Endothelial cell of umbilical vein (primary cell): ENCODE measurements at regions not wholly inside any gene's neighbourhood (a gene's known extent, or its start where the extent isn't known, plus 50 kb on each side); places are given as distances from the start of the nearest gene placed in this dataset.

Experiments
- BruUV-seq: library from RNA; stranded (reverse); fragments of 400-500 nt; replicated peaks from 2 replicates; lab custom pipeline; 2021; lab: Mats Ljungman, UMichigan
- CTCF ChIA-PET: fragments of 300-600, 350-600 bp; sonication (Branson Sonifier 250); formaldehyde crosslinking; loops from one replicate; lab custom pipeline; 2021; ENCODE audit warnings: antibody characterized with exemption, inconsistent platforms; lab: Charles Lee
- POLR2A ChIA-PET: fragments of 300-600, 350-600 bp; sonication (Branson Sonifier 250); formaldehyde crosslinking; loops from one replicate; lab custom pipeline; 2021; ENCODE audit warnings: antibody characterized with exemption, inconsistent platforms; lab: Charles Lee
- DNase-seq: peaks from one replicate; pipeline ENCODE4 v3.0.0-alpha.2; 2011; ENCODE audit warnings: low read depth, low spot score
- FAIRE-seq: peaks from 2 replicates; lab custom pipeline; 2011; peaks lifted over from hg19 to GRCh38; lab: Jason Lieb, UNC
- H2AFZ ChIP-seq: 2 replicates; pipeline ENCODE4 v1.6.0; 2012; ENCODE audit warnings: low read depth, low read length, control low read depth, inconsistent platforms
- H3K27ac ChIP-seq: 2 replicates; pipeline ENCODE4 v1.5.1; 2011; ENCODE audit warnings: low read depth, mild to moderate bottlenecking, control low read depth, low read length, moderate library complexity; ENCODE audit not compliant: insufficient read depth
- H3K27me3 ChIP-seq, 2 experiments: 2 replicates each; pipeline versions ENCODE4 v1.6.0 to v1.6.1; 2011; ENCODE audit warnings: low read length in 2 of 2, mixed read lengths in 1 of 2; ENCODE audit not compliant: control insufficient read depth in 2 of 2, insufficient read depth in 2 of 2
- H3K36me3 ChIP-seq, 2 experiments: 2 replicates in 1 of 2; 3 replicates in 1 of 2; pipeline ENCODE4 v1.5.1; 2011; ENCODE audit warnings: low read length in 2 of 2, mild to moderate bottlenecking in 1 of 2, moderate library complexity in 1 of 2; ENCODE audit not compliant: control insufficient read depth in 2 of 2, insufficient read depth in 2 of 2; ENCODE audit errors: extremely low read depth in 1 of 2
- H3K4me1 ChIP-seq: 3 replicates; pipeline ENCODE4 v1.5.1; 2011; ENCODE audit warnings: mild to moderate bottlenecking, low read length; ENCODE audit not compliant: control insufficient read depth, insufficient read depth; ENCODE audit errors: extremely low read depth
- H3K4me2 ChIP-seq: 2 replicates; pipeline ENCODE4 v1.6.1; 2011; ENCODE audit warnings: low read length, control low read depth, mixed read lengths; ENCODE audit not compliant: insufficient read depth
- H3K4me3 ChIP-seq, 3 experiments: fragments of 200-600 bp in 1 of 3; sonication (generic), shearing (Covaris generic) in 1 of 3; replicated peaks in 1 of 3; 2 replicates each; pipeline ENCODE4 v1.5.1; 2011 to 2016; ENCODE audit warnings: control low read depth in 3 of 3, low read length in 3 of 3, mild to moderate bottlenecking in 2 of 3, inconsistent platforms in 1 of 3, low read depth in 1 of 3, moderate library complexity in 1 of 3; ENCODE audit not compliant: insufficient read depth in 1 of 3
- H3K79me2 ChIP-seq: 2 replicates; pipeline ENCODE4 v1.6.0; 2012; ENCODE audit warnings: low read length, inconsistent platforms; ENCODE audit not compliant: control insufficient read depth, insufficient read depth
- H3K9ac ChIP-seq: replicated peaks from 2 replicates; pipeline ENCODE3; 2011; ENCODE audit warnings: low read length, control low read depth; ENCODE audit not compliant: insufficient read depth; ENCODE audit errors: extremely low read depth
- H3K9me1 ChIP-seq: replicated peaks from 3 replicates; pipeline ENCODE4 v1.6.0; 2011; ENCODE audit warnings: mild to moderate bottlenecking, low read length; ENCODE audit not compliant: control insufficient read depth, insufficient read depth; ENCODE audit errors: extremely low read depth
- H3K9me3 ChIP-seq: replicated peaks from 2 replicates; pipeline ENCODE4 v1.5.1; 2012; ENCODE audit warnings: low read length, inconsistent platforms; ENCODE audit not compliant: control insufficient read depth, insufficient read depth
- H4K20me1 ChIP-seq: replicated peaks from 2 replicates; pipeline ENCODE3; 2011; ENCODE audit warnings: mild to moderate bottlenecking, low read length; ENCODE audit not compliant: control insufficient read depth, insufficient read depth; ENCODE audit errors: extremely low read depth
- EZH2 ChIP-seq: IDR thresholded peaks from 2 replicates; pipeline ENCODE4 v1.6.1; 2012; ENCODE audit warnings: borderline replicate concordance, low read depth, mild to moderate bottlenecking, moderate library complexity, low read length, inconsistent platforms; ENCODE audit not compliant: severe bottlenecking
- FOS ChIP-seq: IDR thresholded peaks from 2 replicates; pipeline ENCODE4 v1.6.1; 2011; ENCODE audit warnings: mild to moderate bottlenecking, low read length, moderate library complexity, borderline replicate concordance; ENCODE audit not compliant: insufficient read depth
- GATA2 ChIP-seq: IDR thresholded peaks from 2 replicates; pipeline ENCODE4 v1.7.0; 2011; ENCODE audit warnings: low read depth, mild to moderate bottlenecking, moderate library complexity, mixed read lengths, low read length; ENCODE audit not compliant: insufficient read length, insufficient read depth
- JUN ChIP-seq: IDR thresholded peaks from 2 replicates; pipeline ENCODE4 v1.6.1; 2011; ENCODE audit warnings: borderline replicate concordance, low read depth; ENCODE audit not compliant: insufficient read length, insufficient read depth
- MAX ChIP-seq: IDR thresholded peaks from 2 replicates; pipeline ENCODE4 v1.6.1; 2011; ENCODE audit not compliant: insufficient read depth, insufficient read length
- MYC ChIP-seq: IDR thresholded peaks from one replicate; pipeline ENCODE4 v1.6.1; 2011; ENCODE audit warnings: mild to moderate bottlenecking, low read depth, low read length
- POLR2A ChIP-seq: IDR thresholded peaks from 2 replicates; pipeline ENCODE4 v1.6.1; 2012; ENCODE audit warnings: low read depth, mild to moderate bottlenecking, control low read depth, low read length
- POLR2AphosphoS5 ChIP-seq: IDR thresholded peaks from 2 replicates; pipeline ENCODE4 v1.6.1; 2012; ENCODE audit warnings: low read depth, mild to moderate bottlenecking, control low read depth, low read length, moderate library complexity; ENCODE audit not compliant: insufficient read depth
- dilution Hi-C: fragments of 300-500 bp; cut with MboI; formaldehyde crosslinking; loops from one replicate; pipeline ENCODE4 v1.15.0; 2019; ENCODE audit warnings: low sequenced_read_pairs; ENCODE audit not compliant: extremely low pct_ligation_motif_present
- intact Hi-C: fragments of 100-400 bp; cut with micrococcal nuclease; formaldehyde crosslinking; loops from one replicate; pipeline ENCODE4 v1.10.0; 2022
- TF ChIP-seq, protein P1 (sequence below), 2 donors: IDR thresholded peaks; 1 replicate in 1 of 2; 2 replicates in 1 of 2; pipeline ENCODE4 v1.5.1; 2011; ENCODE audit warnings: low read length in 2 of 2, mild to moderate bottlenecking in 2 of 2, moderate library complexity in 2 of 2, control low read depth in 1 of 2, inconsistent platforms in 1 of 2, low read depth in 1 of 2; ENCODE audit not compliant: insufficient read depth in 1 of 2; ENCODE audit errors: extremely low read depth in 1 of 2

DNA sequence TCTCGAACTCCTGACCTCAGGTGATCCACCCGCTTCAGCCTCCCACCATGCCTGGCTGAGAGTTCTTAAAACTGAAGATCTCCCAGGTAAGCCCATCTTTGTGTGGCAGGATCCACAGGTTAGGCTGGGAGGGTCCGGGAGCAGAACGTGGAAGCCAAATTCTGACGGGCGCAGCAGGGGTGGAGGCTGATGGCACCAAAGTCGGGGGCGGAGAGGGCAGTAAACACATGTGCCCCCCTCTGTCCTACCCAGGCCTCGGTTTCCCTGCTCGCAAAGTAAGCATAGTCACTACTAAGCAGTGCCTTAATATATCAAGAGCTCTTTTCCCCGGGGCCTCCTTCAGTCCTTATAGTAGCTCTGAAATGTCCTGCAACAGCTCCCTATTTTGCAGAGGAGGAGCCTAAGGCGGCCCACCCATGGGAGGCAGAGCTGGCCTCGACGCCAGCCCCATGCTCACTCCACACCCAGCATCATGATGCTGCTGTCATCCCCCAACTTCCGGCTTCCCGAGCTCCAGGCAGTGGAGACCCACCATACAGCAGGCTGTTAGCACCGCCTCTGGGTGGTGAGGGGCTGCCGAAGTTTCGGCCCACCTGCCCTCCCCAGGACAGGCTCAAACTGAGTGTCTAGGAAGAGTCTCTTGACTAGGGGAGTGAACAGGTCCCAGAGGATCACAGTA is 230.0 kb downstream of the CTTN start:
- no peak overlapping the region for H2AFZ ChIP-seq
- no TSS peak for BruUV-seq
- H3K36me3 ChIP-seq: no peaks in the 10 kb centered on the region
- no peaks in the 10 kb centered on the region for H4K20me1 ChIP-seq
- no peaks in the 10 kb centered on the region for H3K9me3 ChIP-seq
- H3K4me3 ChIP-seq: no peak overlapping the region
- no peak overlapping the region for H3K4me2 ChIP-seq
- no peaks in the 10 kb centered on the region for H3K9me1 ChIP-seq
- TF ChIP-seq POLR2A: no peak
- no peak for TF ChIP-seq FOS
- TF ChIP-seq MAX: no peak
- TF ChIP-seq, protein P1, sequence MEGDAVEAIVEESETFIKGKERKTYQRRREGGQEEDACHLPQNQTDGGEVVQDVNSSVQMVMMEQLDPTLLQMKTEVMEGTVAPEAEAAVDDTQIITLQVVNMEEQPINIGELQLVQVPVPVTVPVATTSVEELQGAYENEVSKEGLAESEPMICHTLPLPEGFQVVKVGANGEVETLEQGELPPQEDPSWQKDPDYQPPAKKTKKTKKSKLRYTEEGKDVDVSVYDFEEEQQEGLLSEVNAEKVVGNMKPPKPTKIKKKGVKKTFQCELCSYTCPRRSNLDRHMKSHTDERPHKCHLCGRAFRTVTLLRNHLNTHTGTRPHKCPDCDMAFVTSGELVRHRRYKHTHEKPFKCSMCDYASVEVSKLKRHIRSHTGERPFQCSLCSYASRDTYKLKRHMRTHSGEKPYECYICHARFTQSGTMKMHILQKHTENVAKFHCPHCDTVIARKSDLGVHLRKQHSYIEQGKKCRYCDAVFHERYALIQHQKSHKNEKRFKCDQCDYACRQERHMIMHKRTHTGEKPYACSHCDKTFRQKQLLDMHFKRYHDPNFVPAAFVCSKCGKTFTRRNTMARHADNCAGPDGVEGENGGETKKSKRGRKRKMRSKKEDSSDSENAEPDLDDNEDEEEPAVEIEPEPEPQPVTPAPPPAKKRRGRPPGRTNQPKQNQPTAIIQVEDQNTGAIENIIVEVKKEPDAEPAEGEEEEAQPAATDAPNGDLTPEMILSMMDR (IDR thresholded peaks at IDR 0.05; ENCODE audit: extremely low read depth in 1 of 2, insufficient read depth in 1 of 2, low read depth in 1 of 2, low read length in 2 of 2): no peak
- no peak for TF ChIP-seq GATA2
- no peak for TF ChIP-seq EZH2
- no peak for TF ChIP-seq JUN
- TF ChIP-seq MYC: no peak
- no peak for TF ChIP-seq POLR2AphosphoS5
- intact Hi-C loops (no loop called here), dilution Hi-C loops (no loop called here)
- ChIA-PET CTCF (no interaction called here), POLR2A (no interaction called here)
- no peak overlapping the region for H3K9ac ChIP-seq
- FAIRE-seq (no peak), DNase-seq (no peak)
- no peaks in the 10 kb centered on the region for H3K27me3 ChIP-seq
- no peak overlapping the region for H3K27ac ChIP-seq
- no peaks in the 10 kb centered on the region for H3K4me1 ChIP-seq
- no peaks in the 10 kb centered on the region for H3K79me2 ChIP-seq
